H9 (cell line): ENCODE measurements at regions not wholly inside any gene's neighbourhood (a gene's known extent, or its start where the extent isn't known, plus 50 kb on each side); places are given as distances from the start of the nearest gene placed in this dataset.

Experiments used
- DNase-seq: peaks from one replicate; pipeline ENCODE4 v3.0.0-alpha.2; 2017
- H2AFZ ChIP-seq: one replicate; pipeline ENCODE4 v1.6.1; 2013; ENCODE audit warnings: mild to moderate bottlenecking, low read length, control low read depth, moderate library complexity
- H2AK5ac ChIP-seq: 2 replicates; pipeline ENCODE4 v1.6.1; 2013; ENCODE audit warnings: low read length, control low read depth, mixed read lengths; ENCODE audit not compliant: insufficient read length
- H2BK120ac ChIP-seq: one replicate; pipeline ENCODE4 v1.6.1; 2013; ENCODE audit warnings: low read depth, mild to moderate bottlenecking, low read length, control low read depth, inconsistent platforms; ENCODE audit not compliant: poor library complexity, severe bottlenecking
- H2BK12ac ChIP-seq: 2 replicates; pipeline ENCODE4 v1.6.1; 2013; ENCODE audit warnings: low read length, control low read depth, mixed read lengths, low read depth; ENCODE audit not compliant: insufficient read length
- H2BK15ac ChIP-seq: 2 replicates; pipeline ENCODE4 v1.6.1; 2013; ENCODE audit warnings: low read depth, low read length, control low read depth
- H2BK20ac ChIP-seq: one replicate; pipeline ENCODE4 v1.6.1; 2013; ENCODE audit warnings: low read depth, mild to moderate bottlenecking, low read length, control low read depth, inconsistent platforms; ENCODE audit not compliant: poor library complexity, severe bottlenecking
- H2BK5ac ChIP-seq: 2 replicates; pipeline ENCODE4 v1.6.1; 2013; ENCODE audit warnings: low read length, control low read depth, mixed read lengths; ENCODE audit not compliant: insufficient read length
- H3K14ac ChIP-seq: 2 replicates; pipeline ENCODE4 v1.6.1; 2013; ENCODE audit warnings: low read length, control low read depth; ENCODE audit not compliant: insufficient read depth
- H3K18ac ChIP-seq: 2 replicates; pipeline ENCODE4 v1.6.1; 2013; ENCODE audit warnings: low read depth, mild to moderate bottlenecking, mixed read lengths, low read length, control low read depth; ENCODE audit not compliant: insufficient read length
- H3K23ac ChIP-seq: 2 replicates; pipeline ENCODE4 v1.6.1; 2013; ENCODE audit warnings: low read length, control low read depth, mixed read lengths, low read depth; ENCODE audit not compliant: insufficient read length
- H3K23me2 ChIP-seq: 2 replicates; pipeline ENCODE4 v1.6.1; 2013; ENCODE audit warnings: low read depth, mild to moderate bottlenecking, mixed read lengths, low read length, control low read depth; ENCODE audit not compliant: insufficient read length, poor library complexity, severe bottlenecking
- H3K27ac ChIP-seq: 2 replicates; pipeline ENCODE4 v1.5.1; 2013; ENCODE audit warnings: low read length, control low read depth, mixed read lengths, low read depth; ENCODE audit not compliant: insufficient read length
- H3K27me3 ChIP-seq: 2 replicates; pipeline ENCODE4 v1.6.1; 2013; ENCODE audit warnings: low read length, control low read depth, inconsistent platforms; ENCODE audit not compliant: insufficient read depth
- H3K4ac ChIP-seq: 2 replicates; pipeline ENCODE4 v1.6.1; 2013; ENCODE audit warnings: low read depth, mild to moderate bottlenecking, control low read depth, inconsistent platforms, low read length, moderate library complexity
- H3K4me1 ChIP-seq: 2 replicates; pipeline ENCODE4 v1.6.1; 2013; ENCODE audit warnings: low read length, control low read depth, inconsistent platforms; ENCODE audit not compliant: insufficient read depth
- H3K4me2 ChIP-seq: 2 replicates; pipeline ENCODE4 v1.6.1; 2013; ENCODE audit warnings: low read length, control low read depth, mixed read lengths; ENCODE audit not compliant: insufficient read length, insufficient read depth
- H3K56ac ChIP-seq: 2 replicates; pipeline ENCODE4 v1.6.1; 2013; ENCODE audit warnings: low read depth, mild to moderate bottlenecking, mixed read lengths, low read length, control low read depth; ENCODE audit not compliant: insufficient read length
- H3K79me1 ChIP-seq: 2 replicates; pipeline ENCODE4 v1.6.1; 2013; ENCODE audit warnings: low read depth, mild to moderate bottlenecking, moderate library complexity, low read length, control low read depth, inconsistent platforms; ENCODE audit not compliant: insufficient read depth, poor library complexity, severe bottlenecking
- H3K79me2 ChIP-seq: 2 replicates; pipeline ENCODE4 v1.6.1; 2013; ENCODE audit warnings: low read length, control low read depth, inconsistent platforms; ENCODE audit not compliant: insufficient read depth
- H3K9ac ChIP-seq: 2 replicates; pipeline ENCODE4 v1.6.1; 2013; ENCODE audit warnings: low read length, control low read depth, mixed read lengths; ENCODE audit not compliant: insufficient read length; ENCODE audit errors: extremely low read depth
- H3K9me3 ChIP-seq: one replicate; pipeline ENCODE4 v1.6.1; 2013; ENCODE audit warnings: low read depth, low read length, inconsistent platforms; ENCODE audit not compliant: control insufficient read depth
- H3T11ph ChIP-seq: one replicate; pipeline ENCODE4 v1.6.1; 2013; ENCODE audit warnings: mild to moderate bottlenecking, low read length, control low read depth, inconsistent platforms
- H4K20me1 ChIP-seq: one replicate; pipeline ENCODE4 v1.6.1; 2013; ENCODE audit not compliant: control insufficient read depth, insufficient read length, insufficient read depth
- H4K5ac ChIP-seq: 2 replicates; pipeline ENCODE4 v1.6.1; 2013; ENCODE audit warnings: low read depth, mild to moderate bottlenecking, mixed read lengths, low read length, control low read depth; ENCODE audit not compliant: insufficient read length
- H4K8ac ChIP-seq: replicated peaks from 2 replicates; pipeline ENCODE4 v1.6.1; 2013; ENCODE audit warnings: low read length, control low read depth, mixed read lengths, low read depth; ENCODE audit not compliant: insufficient read length
- H4K91ac ChIP-seq: 2 replicates; pipeline ENCODE4 v1.6.1; 2013; ENCODE audit warnings: low read depth, mild to moderate bottlenecking, moderate library complexity, mixed read lengths, low read length, control low read depth; ENCODE audit not compliant: insufficient read length
- H3K27ac Mint-ChIP-seq, 3 experiments: 2 replicates in 2 of 3; 3 replicates in 1 of 3; pipeline ENCODE4 v1.8.0; 2020 to 2021; ENCODE audit warnings: mixed read lengths in 3 of 3, mild to moderate bottlenecking in 1 of 3, moderate library complexity in 1 of 3
- H3K27me3 Mint-ChIP-seq: 2 replicates; pipeline ENCODE4 v1.8.0; 2021; ENCODE audit warnings: low read depth, mild to moderate bottlenecking, moderate library complexity, mixed read lengths
- H3K36me3 Mint-ChIP-seq, 3 experiments: 2 replicates in 2 of 3; 3 replicates in 1 of 3; pipeline ENCODE4 v1.8.0; 2020 to 2021; ENCODE audit warnings: low read depth in 3 of 3, mixed read lengths in 3 of 3; ENCODE audit not compliant: insufficient read depth in 1 of 3
- H3K4me1 Mint-ChIP-seq, 2 experiments: 2 replicates each; pipeline ENCODE4 v1.8.0; 2020; ENCODE audit warnings: mixed read lengths in 2 of 2
- H3K4me3 Mint-ChIP-seq, 2 experiments: 2 replicates in 1 of 2; 3 replicates in 1 of 2; pipeline ENCODE4 v1.8.0; 2020 to 2021; ENCODE audit warnings: mild to moderate bottlenecking in 2 of 2, mixed read lengths in 2 of 2, moderate library complexity in 1 of 2
- H3K9me3 Mint-ChIP-seq, 2 experiments: 2 replicates in 1 of 2; 3 replicates in 1 of 2; pipeline ENCODE4 v1.8.0; 2020; ENCODE audit warnings: mild to moderate bottlenecking in 2 of 2, mixed read lengths in 2 of 2, moderate library complexity in 1 of 2
- WGBS: extraction: QIAGEN DNeasy Blood & Tissue Kit; methylation state at CpG from one replicate; pipeline ENCODE4 v1.1.7; 2013; ENCODE audit warnings: missing lambda C conversion rate, low lambda C conversion rate, mixed read lengths; ENCODE audit not compliant: insufficient read length; ENCODE audit errors: extremely low coverage; 5-methylcytosine and 5-hydroxymethylcytosine counted together
- TF ChIP-seq, protein P1 (sequence below): fragments of 200-600 bp; sonication (generic); conservative IDR thresholded peaks from 3 replicates; pipeline ENCODE4 v1.8.0; 2021; ENCODE audit warnings: antibody characterized with exemption, mild to moderate bottlenecking

- Histone ChIP-seq H3K27me3 (no peaks in the 10 kb centered on the region), H3K4me1 (peaks cover 6% of the 10 kb centered on the region; the same call in 1 of the 2 replicates), H3K79me2 (no peaks in the 10 kb centered on the region), H4K20me1 (no peaks in the 10 kb centered on the region), H3K4ac (no peak overlapping the region), H3K23ac (no peak overlapping the region), H2BK120ac (no peak overlapping the region), H4K5ac (no peak overlapping the region), H3T11ph (no peak overlapping the region), H2BK15ac (no peak overlapping the region), H2BK12ac (no peak overlapping the region), H2AK5ac (no peak overlapping the region), H3K56ac (no peak overlapping the region), H3K79me1 (no peaks in the 10 kb centered on the region), H3K9me3 (no peaks in the 10 kb centered on the region), H4K8ac (no peak overlapping the region), H3K14ac (no peak overlapping the region), H3K18ac (no peak overlapping the region), H2AFZ (no peak overlapping the region), H3K23me2 (no peaks in the 10 kb centered on the region), H2BK5ac (no peak overlapping the region), H2BK20ac (no peak overlapping the region), H3K27ac (no peak overlapping the region), H4K91ac (no peak overlapping the region), H3K4me2 (no peak overlapping the region), H3K9ac (no peak overlapping the region)
- WGBS, result no CpG with 5 or more reads among the region's 1 CpG
- no peak overlapping the region for H3K27ac Mint-ChIP-seq
- TF ChIP-seq, protein P1, sequence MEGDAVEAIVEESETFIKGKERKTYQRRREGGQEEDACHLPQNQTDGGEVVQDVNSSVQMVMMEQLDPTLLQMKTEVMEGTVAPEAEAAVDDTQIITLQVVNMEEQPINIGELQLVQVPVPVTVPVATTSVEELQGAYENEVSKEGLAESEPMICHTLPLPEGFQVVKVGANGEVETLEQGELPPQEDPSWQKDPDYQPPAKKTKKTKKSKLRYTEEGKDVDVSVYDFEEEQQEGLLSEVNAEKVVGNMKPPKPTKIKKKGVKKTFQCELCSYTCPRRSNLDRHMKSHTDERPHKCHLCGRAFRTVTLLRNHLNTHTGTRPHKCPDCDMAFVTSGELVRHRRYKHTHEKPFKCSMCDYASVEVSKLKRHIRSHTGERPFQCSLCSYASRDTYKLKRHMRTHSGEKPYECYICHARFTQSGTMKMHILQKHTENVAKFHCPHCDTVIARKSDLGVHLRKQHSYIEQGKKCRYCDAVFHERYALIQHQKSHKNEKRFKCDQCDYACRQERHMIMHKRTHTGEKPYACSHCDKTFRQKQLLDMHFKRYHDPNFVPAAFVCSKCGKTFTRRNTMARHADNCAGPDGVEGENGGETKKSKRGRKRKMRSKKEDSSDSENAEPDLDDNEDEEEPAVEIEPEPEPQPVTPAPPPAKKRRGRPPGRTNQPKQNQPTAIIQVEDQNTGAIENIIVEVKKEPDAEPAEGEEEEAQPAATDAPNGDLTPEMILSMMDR, result no peak
- DNase-seq, result no peak
- no peak overlapping the region for H3K4me3 Mint-ChIP-seq
- no peaks in the 10 kb centered on the region for H3K27me3 Mint-ChIP-seq
- peaks cover 13 to 23% of the 10 kb centered on the region in 2 experiments for H3K4me1 Mint-ChIP-seq
- no peaks in the 10 kb centered on the region; a peak in 1 of 5 replicates for H3K9me3 Mint-ChIP-seq
- H3K36me3 Mint-ChIP-seq, result peaks cover 0 to 7% (median 0%) of the 10 kb centered on the region in 3 experiments; a peak in 2 of 7 replicates
These were observed 251.4 kb downstream of the LRIG3 start for GRCh38 chr12:58668871-58669270.
